HL-60 (cell line): ENCODE measurements at regions not wholly inside any gene's neighbourhood (a gene's known extent, or its start where the extent isn't known, plus 50 kb on each side); places are given as distances from the start of the nearest gene placed in this dataset.

Source experiments
- GABPA ChIP-seq: IDR thresholded peaks from 2 replicates; pipeline ENCODE4 v1.6.1; 2012; ENCODE audit warnings: low read depth
- POLR2AphosphoS5 ChIP-seq: IDR thresholded peaks from 2 replicates; pipeline ENCODE4 v1.6.1; 2012; ENCODE audit warnings: low read depth
- TF ChIP-seq, protein P1 (sequence below): IDR thresholded peaks from one replicate; pipeline ENCODE4 v1.5.1; 2011; ENCODE audit warnings: low read length, control low read depth, inconsistent platforms; ENCODE audit not compliant: insufficient read depth
- TF ChIP-seq, protein P2 (sequence below): IDR thresholded peaks from 2 replicates; pipeline ENCODE4 v1.6.1; 2012; ENCODE audit warnings: low read depth; ENCODE audit not compliant: insufficient replicate concordance

DNA sequence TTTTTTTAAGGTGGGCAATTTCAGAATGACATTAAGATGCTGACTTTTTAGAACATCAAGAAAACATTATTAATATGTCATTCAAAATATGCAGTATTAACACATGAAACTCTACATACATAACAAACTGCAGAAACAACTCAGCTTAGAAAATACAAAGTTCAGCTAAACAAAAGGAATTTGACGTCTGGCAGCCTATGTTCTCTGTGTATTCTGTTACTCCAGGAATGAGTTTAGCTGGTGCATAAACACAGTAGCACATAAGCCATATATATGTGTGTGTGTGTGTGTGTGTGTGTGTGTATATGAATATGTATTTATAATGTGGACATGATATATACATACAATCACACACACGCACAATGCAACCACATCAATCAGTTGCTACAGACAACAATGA is 413.5 kb upstream of the PSMD7 start:
- TF ChIP-seq, protein P1, sequence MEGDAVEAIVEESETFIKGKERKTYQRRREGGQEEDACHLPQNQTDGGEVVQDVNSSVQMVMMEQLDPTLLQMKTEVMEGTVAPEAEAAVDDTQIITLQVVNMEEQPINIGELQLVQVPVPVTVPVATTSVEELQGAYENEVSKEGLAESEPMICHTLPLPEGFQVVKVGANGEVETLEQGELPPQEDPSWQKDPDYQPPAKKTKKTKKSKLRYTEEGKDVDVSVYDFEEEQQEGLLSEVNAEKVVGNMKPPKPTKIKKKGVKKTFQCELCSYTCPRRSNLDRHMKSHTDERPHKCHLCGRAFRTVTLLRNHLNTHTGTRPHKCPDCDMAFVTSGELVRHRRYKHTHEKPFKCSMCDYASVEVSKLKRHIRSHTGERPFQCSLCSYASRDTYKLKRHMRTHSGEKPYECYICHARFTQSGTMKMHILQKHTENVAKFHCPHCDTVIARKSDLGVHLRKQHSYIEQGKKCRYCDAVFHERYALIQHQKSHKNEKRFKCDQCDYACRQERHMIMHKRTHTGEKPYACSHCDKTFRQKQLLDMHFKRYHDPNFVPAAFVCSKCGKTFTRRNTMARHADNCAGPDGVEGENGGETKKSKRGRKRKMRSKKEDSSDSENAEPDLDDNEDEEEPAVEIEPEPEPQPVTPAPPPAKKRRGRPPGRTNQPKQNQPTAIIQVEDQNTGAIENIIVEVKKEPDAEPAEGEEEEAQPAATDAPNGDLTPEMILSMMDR = no peak
- TF ChIP-seq POLR2AphosphoS5 = no peak
- TF ChIP-seq, protein P2, sequence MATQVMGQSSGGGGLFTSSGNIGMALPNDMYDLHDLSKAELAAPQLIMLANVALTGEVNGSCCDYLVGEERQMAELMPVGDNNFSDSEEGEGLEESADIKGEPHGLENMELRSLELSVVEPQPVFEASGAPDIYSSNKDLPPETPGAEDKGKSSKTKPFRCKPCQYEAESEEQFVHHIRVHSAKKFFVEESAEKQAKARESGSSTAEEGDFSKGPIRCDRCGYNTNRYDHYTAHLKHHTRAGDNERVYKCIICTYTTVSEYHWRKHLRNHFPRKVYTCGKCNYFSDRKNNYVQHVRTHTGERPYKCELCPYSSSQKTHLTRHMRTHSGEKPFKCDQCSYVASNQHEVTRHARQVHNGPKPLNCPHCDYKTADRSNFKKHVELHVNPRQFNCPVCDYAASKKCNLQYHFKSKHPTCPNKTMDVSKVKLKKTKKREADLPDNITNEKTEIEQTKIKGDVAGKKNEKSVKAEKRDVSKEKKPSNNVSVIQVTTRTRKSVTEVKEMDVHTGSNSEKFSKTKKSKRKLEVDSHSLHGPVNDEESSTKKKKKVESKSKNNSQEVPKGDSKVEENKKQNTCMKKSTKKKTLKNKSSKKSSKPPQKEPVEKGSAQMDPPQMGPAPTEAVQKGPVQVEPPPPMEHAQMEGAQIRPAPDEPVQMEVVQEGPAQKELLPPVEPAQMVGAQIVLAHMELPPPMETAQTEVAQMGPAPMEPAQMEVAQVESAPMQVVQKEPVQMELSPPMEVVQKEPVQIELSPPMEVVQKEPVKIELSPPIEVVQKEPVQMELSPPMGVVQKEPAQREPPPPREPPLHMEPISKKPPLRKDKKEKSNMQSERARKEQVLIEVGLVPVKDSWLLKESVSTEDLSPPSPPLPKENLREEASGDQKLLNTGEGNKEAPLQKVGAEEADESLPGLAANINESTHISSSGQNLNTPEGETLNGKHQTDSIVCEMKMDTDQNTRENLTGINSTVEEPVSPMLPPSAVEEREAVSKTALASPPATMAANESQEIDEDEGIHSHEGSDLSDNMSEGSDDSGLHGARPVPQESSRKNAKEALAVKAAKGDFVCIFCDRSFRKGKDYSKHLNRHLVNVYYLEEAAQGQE = no peak
- no peak for TF ChIP-seq GABPA
